Middle frontal gyrus (tissue), 1 donor: ENCODE measurements at regions not wholly inside any gene's neighbourhood (a gene's known extent, or its start where the extent isn't known, plus 50 kb on each side); places are given as distances from the start of the nearest gene placed in this dataset.

Source experiments
- DNase-seq: peaks from one replicate; pipeline ENCODE4 v3.0.0-alpha.2; 2015; ENCODE audit warnings: low spot score; ENCODE audit errors: extremely low spot score

DNA sequence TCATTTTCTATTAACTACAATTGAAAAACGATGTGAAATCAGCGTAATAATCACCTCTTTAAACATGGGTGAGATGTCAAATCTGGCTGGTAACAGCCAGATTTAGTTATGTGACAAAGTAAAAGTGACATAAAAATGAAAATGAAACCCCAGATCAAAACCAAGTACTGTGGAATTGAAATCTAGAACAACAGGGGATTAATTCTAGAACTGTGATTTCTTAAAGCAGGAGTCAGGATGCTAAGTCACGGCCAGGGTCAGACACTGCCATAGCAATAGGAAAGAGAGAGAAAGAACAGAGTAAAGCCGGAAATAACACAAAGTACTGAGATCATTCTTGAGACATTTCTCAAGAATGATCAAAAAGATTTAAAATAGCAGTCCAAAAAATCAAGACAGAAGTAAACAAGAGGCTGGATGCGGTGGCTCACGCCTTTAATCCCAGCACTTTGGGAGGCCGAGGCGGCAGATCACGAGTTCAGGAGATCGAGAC is 1183.7 kb upstream of the NXPH2 start:
- DNase-seq, result no peak

DNA sequence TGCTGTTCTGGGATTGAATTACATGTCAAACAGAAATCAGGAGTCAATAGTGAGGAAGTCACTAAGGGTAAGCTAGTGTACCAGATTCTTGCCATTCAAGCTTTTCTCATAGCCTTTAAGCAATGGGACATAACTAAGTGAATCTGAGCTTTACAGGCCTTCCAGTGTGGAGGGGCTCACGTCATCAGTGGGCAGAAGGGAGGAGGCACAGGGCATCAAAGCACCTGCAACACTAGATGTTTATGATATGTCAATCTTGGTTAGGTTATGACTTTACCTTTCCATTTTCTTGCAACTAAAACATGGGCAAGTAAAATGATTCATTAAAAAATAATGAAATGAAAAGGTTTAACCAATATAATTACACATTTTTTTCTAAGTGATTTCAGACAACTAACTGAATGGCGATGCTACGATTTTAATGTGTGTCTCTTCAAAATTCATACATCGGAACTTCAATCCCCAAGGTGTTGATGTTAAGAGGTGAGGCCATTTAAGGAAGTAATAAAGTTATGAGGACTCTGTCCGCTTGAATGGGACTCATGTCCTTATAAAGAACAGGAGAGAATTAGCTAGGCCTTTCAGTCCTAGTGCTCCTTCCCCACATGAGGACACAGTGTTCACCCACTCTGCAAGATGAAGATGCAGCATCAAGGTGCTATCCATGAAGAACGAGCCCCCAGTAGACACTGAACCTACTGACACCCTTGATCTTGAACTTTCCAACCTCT is 1169.2 kb upstream of the NXPH2 start:
- DNase-seq, result no peak

DNA sequence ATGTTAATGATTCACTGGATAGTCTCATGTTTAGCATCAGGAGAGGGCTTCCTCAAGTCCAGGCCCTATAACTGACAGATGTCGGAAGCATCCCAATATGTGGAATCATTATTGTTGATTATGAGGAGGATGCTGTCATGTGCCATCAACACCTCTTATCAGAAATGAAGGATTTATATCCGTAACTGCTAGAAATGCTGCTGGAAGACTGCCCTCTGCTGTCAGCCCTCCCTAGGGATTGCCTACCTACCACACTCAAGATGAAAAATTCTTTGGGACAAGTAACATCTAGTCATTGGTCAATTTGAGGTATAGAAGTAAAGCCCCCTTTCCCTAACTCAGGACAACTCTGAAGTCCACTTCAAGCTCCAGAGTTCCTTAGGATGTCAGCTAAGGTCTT is 1166.5 kb upstream of the NXPH2 start:
- DNase-seq, result no peak

GRCh38 chr2:139940686-139941085 is 1160.5 kb upstream of the NXPH2 start:
- DNase-seq, result no peak

DNA sequence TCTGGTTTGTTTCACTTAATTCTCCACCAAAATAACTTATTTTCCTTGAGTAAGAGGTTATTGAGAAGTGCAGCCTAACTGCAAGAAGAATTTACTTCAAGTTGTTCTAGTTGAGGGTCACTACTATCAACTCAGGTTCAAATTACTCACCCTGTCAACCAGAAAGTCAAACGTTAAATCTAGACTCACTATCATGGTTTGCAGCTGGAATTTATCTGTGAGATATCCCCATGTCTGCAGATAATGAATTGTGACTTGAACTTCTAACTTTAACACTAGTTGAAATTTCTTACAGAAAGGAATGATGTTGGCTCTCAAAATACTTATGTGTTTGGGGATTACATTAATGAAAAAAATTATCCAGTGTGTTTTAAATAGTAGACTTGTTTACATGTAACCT is 1145.7 kb upstream of the NXPH2 start:
- DNase-seq, result no peak

DNA sequence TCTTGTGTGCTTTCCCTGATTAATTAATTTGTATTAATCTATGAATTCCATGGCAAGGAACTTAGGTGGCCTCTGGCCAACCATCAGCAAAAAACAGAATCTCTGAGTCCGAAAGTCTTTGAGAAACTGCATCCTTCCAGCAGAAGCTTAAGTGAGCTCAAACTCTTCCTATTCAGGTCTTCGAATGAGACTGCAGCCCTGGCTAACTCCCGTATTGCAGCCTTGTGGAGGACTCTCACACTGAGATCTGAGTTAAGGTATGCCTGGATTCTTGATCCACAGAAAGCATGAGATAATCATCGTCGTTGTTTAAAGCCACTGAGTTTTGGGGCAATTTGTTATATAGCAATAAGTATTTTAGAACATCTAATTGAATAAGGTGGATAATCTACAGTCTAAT is 1143.9 kb upstream of the NXPH2 start:
- DNase-seq, result no peak

DNA sequence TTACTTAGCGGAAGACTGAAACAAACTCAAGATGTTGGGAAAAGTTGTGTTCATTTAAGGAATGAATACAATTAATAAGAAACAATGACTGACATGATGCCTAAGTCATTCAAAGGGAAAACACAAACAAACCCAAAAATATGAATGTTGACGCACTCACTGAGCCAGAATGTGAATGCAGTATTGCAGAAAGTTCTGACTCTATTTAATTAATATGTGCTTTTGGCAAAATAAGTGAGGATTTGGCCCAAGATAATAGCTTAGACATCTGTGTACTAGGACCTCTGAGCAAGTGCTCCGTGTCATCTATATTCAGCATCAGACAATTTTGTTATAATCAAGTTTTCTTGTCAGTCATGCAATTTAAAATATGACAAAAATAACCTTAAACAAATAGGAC is 1138.8 kb upstream of the NXPH2 start:
- DNase-seq, result no peak

DNA sequence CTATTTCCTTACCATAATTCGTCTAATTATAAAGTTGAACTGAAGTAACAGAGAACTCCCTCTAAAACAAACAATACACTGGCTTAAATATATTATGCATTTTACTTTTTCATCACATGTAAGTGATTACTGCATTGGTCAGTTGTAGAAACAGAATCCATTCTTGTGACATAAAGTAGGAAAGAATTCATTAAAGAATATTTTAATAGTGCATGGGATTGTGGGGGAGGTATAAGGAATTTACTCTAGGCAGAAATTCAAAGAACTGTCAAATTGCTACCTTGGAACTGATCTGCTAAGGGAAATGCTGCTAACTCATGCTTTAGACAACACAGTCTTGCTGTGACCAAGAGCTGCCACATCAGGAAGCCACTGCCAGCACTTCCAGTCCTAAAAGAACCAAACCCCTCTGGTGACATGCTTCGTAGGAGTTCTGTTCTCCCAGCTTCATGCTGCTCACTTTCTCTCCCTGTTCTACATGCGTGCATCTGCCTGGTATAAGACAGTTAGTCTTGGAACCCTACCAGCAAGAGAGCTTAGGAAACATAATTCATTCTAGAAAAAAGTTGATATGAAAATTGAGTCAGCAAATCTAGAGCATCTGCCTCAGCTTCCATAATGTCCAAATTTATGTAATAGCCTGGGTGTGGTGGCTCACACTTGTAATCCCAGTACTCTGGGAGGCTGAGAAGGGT is 1137.6 kb upstream of the NXPH2 start:
- no peak for DNase-seq

DNA sequence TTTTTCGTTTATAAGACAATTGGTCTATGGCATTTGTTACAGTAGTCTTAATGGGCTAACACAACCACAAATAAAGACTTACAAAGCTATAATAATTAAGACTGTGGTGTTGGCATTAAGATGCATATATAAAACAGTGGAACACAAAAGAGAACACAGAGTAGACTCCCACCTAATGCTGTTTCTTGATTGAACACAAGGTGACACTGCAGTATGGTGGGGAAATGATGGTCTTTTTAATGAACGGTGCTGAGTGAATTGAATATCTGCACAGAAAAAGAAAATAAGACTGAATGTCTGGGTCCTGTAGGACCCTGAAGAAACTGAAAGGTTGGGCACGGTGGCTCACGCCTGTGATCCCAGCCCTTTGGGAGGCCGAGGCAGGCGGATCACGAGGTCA is 1136.6 kb upstream of the NXPH2 start:
- DNase-seq, result no peak

DNA sequence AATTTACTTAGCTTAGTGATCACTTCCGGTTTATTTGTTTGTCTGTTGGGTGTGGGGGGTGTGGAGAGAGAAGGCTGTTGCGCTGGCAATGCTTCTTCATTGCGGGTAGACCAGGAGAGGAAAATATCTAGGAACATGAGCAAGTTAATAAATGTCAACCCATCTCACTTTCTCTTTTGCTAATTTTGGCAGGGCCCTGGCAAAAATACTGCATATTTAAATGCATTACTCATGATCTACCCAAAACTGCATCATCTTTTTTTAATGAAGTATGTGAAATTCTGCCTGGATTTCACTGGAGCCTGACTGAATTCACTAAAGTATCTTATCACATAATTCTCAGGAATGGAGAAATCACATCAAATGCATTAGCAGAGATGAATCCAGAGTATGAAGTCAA is 1131.0 kb upstream of the NXPH2 start:
- DNase-seq, result no peak

DNA sequence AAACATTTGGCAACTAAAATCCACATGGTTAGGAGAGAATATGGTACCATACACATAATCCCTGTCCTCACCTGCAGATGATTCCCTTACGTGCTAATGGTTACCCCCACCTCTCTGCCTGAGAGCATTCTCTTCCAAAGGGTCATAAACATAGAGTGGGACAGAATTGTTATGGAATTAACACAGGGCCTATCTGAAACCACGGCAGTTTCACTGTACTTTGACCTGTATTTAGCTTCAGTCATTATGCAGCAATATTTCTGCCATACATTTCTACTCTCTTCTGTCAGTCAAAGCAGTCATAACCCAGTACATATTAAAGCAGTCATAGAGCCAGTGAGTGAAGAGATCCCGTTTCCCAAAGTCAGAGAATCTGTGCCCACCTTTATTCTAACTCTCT is 1128.9 kb upstream of the NXPH2 start:
- DNase-seq, result no peak

DNA sequence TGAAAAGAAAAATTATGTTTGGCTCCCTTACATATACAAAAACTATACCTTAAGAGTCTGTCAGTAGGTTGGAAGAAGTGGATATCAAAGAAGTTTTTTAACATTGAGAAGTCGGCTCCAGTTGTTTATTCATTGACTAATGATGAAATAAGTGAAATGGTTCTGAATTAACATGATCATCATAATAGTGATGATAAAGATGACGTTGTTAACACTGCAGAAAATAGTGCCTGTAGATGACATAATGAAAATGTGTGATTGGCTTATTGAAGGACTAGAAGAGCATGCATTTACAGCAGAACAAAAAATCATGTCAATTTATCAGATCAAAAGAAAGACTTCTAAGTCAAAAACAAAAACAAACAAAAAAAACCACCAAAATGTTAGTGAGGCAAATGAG is 1125.4 kb upstream of the NXPH2 start:
- DNase-seq, result no peak

DNA sequence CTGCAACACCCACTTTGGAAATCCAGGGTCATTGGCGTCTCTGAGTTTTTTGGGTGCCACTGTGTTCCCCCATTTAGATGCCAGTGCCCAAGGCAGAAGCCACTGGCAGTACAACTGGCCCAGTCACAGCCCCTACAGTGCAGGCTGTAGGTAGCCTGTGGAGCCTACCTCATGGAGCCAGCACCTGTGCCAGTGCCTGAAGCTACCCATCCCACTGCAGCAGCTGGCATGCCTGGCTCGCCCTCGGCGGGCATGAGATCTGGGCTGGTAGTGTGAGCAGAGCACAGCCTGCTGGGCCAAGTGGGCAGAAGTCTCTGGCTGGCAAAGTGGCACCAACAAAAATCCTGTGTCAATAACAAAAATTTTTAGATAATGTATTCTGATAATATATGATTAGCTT is 1111.4 kb upstream of the NXPH2 start:
- no peak for DNase-seq

GRCh38 chr2:139885921-139886498 is 1105.8 kb upstream of the NXPH2 start:
- no peak for DNase-seq

DNA sequence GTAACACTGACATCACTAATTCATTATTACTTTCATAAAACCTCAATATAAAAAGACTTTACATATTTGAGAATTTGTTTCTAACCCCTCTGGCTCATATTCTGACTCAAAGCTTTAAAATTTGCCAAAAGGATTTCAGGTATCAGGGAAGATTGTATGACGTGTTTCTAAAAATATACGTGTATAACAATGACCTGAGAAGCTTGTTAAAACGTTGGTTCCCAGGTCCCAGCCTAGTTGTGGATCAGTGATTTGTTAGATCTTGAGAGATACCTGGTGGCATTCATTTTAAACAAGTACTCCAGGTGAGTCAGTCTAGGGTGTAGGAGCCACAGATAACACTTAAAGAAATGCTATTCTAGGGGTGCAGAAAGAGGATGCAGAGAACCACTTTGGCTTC is 1096.8 kb upstream of the NXPH2 start:
- DNase-seq, result no peak

DNA sequence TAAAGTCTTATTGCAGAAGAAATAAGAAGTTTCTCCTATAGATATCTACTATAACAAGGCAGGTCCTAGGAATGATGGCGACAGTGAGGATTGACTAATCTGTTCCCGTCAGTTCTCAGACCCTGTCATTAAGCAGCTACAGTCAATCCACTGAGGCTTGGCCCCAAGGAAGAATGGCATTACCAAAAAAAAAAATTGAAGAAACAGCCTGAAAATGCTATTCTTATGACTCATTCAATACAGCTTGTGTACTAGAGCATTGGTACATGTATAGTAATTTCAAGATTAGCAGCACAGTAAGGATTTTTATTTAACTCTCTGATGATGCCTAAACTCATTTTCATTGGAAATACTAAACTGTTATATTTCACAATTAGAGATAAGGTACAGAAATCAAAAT is 1096.1 kb upstream of the NXPH2 start:
- DNase-seq, result no peak

- DNase-seq, result no peak
Observed at GRCh38 chr2:139872503-139872902, 1092.3 kb upstream of the NXPH2 start.

- DNase-seq, result no peak
Observed at GRCh38 chr2:139872032-139872431, 1091.8 kb upstream of the NXPH2 start.

- DNase-seq, result no peak
Observed at GRCh38 chr2:139867601-139868226, 1087.5 kb upstream of the NXPH2 start.

DNA sequence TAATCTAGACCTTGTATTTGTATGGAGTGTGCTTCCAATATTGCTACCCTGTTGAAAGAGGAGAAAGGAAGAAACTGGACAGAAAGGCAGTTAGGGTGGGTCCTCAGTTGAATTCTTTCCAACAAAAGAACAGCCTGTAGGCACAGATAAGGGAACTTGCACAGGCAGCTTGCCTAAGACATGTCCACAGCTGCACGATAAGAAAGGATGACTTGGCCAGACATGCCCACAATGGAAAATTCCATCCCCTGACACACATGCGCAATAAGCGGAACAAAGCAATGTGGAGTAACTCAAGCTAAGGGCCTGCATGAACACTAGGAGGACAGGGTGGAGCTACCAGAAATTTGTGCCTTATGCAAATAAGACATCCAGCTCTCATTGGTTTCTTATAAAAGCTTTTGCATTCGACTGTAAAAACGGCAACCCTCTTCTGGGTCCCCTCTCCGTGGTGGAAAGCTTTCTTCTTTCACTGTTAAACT is 1084.7 kb upstream of the NXPH2 start:
- no peak for DNase-seq

DNA sequence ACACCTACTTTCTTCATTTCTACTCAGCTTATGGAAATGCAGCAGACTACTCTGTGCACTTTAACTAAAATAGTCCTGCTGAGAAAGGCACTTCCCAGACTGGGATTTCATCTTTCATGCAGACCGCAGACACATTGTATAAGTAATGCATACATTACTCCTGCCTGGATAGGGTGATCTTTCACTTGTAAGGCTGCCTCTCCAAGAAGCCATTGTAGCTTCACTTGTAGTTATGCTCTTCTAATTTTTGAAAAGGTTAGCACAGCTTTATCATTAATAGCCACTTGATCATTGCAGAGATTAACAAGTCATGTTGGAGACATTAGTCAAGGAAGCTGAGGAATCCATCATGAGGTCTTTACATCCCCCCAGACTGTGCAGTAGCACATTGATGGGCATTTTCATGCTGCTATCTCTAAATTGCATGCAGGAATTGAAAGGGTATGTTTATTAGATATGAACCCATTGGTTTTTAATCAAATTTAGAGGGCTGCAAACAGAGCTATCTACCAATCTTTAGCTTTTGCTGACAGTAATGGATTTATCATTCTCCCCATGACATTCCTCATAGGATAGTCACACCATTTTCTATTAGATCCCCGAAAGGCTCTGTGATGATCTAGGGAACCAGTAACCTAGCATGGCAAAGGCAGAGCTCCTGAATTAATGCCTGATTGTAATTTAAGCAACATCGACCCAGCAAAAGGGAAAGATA is 1074.7 kb upstream of the NXPH2 start:
- DNase-seq, result no peak
